HG03460 (cell line): ENCODE measurements at regions not wholly inside any gene's neighbourhood (a gene's known extent, or its start where the extent isn't known, plus 50 kb on each side); places are given as distances from the start of the nearest gene placed in this dataset.

Source experiments
- ATAC-seq: cut with Tn5 transposase; IDR thresholded peaks from one replicate; pipeline ENCODE4 v1.9.1; 2021; ENCODE audit not compliant: unreplicated experiment

DNA sequence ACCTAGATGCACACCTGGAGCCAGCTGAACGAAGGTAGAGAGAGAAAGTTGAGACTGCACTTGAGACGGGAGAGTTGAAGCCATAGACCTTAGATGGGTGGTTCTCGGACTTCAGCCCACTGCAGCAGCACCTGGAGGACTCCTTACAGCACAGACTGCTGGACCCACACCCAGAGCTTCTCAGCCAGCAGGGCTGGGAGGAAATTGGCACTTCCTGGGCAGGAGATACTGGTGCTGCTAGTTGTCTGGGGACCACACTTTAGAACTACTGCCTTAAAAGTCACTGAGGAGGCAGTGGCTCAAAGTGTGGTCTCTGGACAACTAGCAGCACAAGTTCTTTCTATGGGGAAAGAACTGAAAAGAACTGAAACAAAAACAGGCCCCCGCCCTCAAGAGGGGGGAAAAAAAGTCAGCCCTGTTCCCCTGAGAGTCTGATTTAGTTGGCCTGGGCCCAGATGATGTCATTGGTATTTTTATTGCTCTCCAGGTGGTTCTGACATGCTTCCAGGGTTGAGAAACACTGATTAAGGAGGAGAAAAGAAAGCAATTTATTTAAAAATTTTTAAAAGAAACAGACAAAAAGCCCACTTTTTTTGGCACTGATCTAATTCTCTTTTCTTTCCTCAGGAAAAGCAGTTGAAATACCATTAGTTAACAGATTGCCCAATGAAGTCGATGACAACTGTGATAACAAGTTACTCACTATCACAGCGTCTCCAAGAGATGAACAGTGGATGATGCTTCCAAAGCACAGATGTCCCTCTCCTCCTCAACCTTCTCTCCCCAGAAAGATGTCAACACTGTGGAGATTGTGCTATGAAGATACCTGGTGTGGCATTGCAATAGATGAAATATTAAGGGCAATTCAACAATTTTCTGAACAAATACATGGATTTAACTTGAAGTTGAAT, 73.6 kb upstream of the ADAMTS16 start:
- no peak for ATAC-seq

DNA sequence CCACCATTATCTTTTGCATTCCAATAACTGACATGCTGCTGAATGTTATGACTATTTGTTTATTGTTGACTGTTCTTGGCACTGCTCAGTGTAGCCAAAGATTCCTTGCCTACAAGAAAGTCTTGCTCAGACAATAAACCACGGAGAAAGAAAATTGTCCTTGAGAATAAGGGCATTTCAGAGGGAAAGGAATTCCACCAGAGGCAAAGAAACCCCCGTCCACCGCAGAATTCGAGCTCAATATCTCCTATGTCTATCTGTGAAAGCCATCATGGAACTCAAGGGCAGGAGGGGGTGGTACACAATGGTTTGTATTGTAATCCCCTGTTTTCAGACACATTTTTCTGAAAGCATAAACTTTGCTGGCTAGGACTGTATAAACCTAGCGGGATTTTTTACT, 70.3 kb upstream of the ADAMTS16 start:
- ATAC-seq: no peak

DNA sequence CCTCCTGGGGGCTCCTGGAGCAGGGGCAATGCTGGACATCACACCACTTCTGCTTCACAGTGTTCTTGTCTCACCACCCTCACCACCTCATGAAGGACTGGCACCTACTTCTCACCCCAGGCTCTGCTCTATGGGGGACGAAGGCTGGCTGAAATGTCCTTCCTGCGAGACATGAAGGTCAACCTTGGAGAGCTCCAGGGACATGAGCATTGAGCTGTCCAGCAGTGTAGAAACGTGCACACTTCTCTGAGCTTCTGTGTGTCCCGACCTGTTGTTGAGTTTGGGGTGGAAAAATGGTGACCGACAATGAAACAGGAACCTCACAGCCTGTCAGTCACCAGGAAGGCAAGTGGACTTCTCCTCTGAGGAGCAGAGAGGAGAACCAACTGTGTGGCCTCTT, 68.6 kb upstream of the ADAMTS16 start:
- ATAC-seq: no peak

DNA sequence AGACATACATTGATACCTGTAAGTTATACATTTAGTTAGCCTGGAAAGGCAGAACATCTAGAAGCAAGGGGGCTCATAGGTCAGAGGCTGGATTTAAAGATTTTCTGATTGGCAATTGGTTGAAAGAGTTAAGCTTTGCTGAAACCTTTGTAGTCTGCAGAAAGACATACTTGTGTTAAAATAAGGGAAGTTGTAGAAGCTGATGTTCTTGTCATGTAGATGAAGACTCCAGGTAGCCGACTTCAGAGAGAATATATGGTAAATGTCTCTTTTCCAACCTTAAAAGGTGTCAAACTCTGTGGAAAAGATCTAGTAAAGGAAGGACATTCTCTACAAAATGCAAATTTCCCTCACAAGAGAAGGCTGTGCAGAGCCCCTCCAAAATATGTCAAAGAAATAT, 62.9 kb upstream of the ADAMTS16 start:
- ATAC-seq: no peak

DNA sequence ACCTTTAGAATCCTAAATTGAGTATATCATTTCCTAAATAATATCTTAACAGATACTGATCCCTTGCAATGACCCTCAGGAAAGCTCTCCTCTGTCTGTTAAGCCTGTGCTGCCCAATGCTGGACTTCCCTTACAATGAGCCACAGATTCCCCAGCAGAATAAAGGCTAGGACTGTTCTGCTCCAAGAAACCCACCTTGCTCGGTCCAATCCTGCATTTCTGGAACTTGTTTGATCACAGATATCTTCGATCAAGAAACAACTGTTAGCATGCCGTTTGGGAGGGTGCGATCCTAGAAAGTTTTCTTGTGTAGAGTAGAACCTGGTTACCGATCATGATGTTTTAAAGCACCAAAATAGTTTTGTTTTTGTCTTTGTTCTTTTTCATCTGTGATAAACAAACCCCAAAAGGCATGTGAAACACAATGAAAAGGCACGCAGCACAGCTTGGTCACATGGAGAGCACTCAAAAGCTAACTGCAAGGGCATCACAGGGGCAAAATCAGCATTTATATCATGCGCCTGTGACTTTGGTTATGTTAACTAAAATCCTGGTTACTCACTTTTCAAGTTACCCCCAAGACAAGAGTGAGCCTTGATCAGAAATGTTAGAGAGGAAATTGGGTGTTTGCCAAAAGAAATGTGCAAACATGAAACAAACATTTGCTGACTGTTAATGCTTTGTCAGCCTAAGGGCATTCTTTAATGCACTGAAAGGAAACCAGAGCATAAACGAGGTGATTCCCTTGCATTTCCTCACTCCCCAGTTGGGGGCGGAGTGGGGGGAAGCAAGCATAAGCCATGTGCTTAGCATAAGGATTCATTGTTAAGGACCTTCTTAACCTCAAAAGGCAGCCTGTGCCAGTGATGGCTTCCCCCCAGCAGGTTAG, 61.9 kb upstream of the ADAMTS16 start:
- no peak for ATAC-seq

DNA sequence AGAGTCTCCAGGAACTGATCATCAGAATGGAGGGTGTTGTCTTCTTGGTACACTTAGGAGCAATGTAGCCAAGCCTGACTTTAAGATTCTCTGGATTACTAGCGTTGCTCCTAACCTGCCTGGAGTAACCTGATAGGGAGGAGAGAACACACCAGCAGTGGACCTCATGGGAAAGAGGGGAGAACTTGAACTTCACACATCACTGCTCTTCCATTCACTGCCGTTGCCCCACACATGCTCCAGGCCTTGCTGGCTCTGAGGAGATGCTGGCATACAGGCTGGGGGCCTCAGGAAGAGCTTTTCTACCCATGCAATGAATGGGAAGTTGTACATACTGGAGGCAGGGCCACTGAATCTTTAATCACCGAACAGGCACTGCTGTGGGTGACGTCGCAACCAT, 60.3 kb upstream of the ADAMTS16 start:
- no peak for ATAC-seq

DNA sequence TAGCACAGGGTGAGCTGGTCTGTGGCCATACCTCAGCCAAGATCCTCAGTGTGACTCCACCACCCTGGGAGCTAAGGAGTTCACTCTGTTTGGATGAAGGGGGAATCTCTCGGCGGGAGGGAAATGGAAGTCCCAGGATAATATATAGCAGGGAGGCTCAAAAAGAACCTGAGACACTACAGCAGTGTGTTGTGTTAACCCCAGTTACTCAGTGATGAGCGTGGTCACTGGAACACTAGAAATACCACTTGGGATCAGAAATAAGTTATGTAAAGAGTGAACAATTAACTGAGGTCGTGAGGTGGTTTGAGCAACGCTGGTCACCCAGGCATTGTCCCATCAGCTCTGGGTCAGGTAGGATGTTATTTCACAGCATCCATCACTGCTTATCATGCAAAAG, 59.3 kb upstream of the ADAMTS16 start:
- ATAC-seq: no peak

DNA sequence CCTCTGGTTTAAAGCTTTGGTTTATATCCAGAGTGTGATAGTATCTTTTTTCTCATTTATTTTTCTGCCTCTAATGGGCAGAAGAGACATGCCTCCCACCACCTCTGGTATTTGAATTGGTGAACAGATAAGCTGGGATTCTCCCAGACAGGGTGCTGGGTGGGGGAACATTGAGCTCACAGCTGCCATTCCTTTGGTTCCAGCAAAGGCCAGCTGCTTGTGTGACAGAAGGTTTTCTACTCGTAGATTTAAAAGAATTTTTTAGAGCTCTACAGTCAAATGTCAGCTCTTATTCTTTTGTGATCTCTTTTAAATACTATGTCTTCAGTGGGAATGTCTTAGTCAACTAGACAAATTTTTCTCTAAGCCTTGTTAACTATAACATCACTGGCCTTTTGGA, 54.7 kb upstream of the ADAMTS16 start:
- ATAC-seq: no peak

DNA sequence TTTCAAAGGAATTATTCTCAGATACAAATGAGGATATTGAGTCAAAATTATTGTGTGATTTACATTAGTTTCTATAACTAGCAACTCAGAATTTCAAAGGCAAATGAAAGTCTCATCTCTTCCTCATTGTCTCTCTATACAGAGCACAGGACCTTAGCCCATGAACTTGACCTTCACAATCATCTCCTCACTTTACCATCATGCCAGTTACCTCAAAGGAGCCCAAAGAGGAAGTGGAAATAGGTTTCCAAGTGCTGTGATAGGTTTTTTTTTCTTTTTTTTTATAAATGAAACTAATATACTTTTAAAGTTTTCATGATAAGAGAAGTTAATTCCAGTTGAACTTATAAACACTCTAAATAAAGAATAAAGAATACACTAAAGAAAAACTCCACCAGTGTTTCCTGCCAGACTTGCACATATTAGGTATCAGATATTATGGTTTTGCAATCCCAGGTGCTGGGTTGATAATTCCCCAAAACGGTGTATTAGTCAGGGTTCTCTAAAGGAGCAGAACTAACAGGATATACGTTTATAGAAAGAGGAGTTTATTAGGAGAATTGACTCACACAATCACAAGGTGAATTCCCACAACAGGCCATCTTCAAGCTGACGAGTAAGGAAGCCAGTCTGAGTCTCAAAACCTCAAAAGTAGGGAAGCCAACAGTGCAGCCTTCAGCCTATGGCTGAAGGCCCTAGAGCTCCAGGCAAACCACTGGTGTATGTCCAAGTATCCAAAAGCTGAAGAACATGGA, 50.1 kb upstream of the ADAMTS16 start:
- ATAC-seq: no peak
